SK-N-SH (cell line): ENCODE measurements at regions not wholly inside any gene's neighbourhood (a gene's known extent, or its start where the extent isn't known, plus 50 kb on each side); places are given as distances from the start of the nearest gene placed in this dataset.
A peak's percentile ranks its signal among the peaks of the same experiment; 100 is the strongest.

Experiments used
- CTCF ChIA-PET: fragments of 300-600, 350-600 bp; formaldehyde crosslinking; extraction: SDS; loops from one replicate; lab custom pipeline; 2021; lab: Yijun Ruan, JAX
- POLR2A ChIA-PET: fragments of 350-600 bp; sonication (Branson Sonifier 250); formaldehyde crosslinking; extraction: SDS; loops from one replicate; lab custom pipeline; 2020; ENCODE audit warnings: antibody characterized with exemption, inconsistent platforms; lab: Yijun Ruan, JAX
- DNase-seq: peaks from one replicate; pipeline ENCODE4 v3.0.0; 2012
- H2AFZ ChIP-seq: fragments of 200-600 bp; sonication (generic); 2 replicates; pipeline ENCODE4 v1.8.1; 2016; ENCODE audit warnings: antibody characterized with exemption, mild to moderate bottlenecking, low read depth
- H3F3A ChIP-seq: fragments of 200-600 bp; sonication (generic); replicated peaks from 2 replicates; pipeline ENCODE3; 2016; ENCODE audit warnings: antibody characterized with exemption, mild to moderate bottlenecking; ENCODE audit not compliant: insufficient read depth
- H3K27ac ChIP-seq, 2 experiments: fragments of 200-500 bp in 1 of 2; fragments of 200-600 bp in 1 of 2; sonication (Bioruptor generic) in 1 of 2; sonication (generic), shearing (Covaris generic) in 1 of 2; 2 replicates each; pipeline versions ENCODE4 v1.5.1 to v1.6.1; 2014 to 2016; ENCODE audit warnings: low read depth in 2 of 2, inconsistent platforms in 1 of 2, low read length in 1 of 2, mild to moderate bottlenecking in 1 of 2, mixed read lengths in 1 of 2
- H3K27me3 ChIP-seq: fragments of 200-600 bp; sonication (generic), shearing (Covaris generic); 2 replicates; pipeline ENCODE4 v1.6.1; 2016; ENCODE audit warnings: mixed run types; ENCODE audit not compliant: insufficient read depth
- H3K36me3 ChIP-seq, 2 experiments: fragments of 200-500 bp in 1 of 2; fragments of 200-600 bp in 1 of 2; sonication (Bioruptor generic) in 1 of 2; sonication (generic) in 1 of 2; replicated peaks in 1 of 2; 2 replicates each; pipeline versions ENCODE3 to v1.5.1; 2014 to 2016; ENCODE audit warnings: low read length in 1 of 2, mild to moderate bottlenecking in 1 of 2; ENCODE audit not compliant: insufficient read depth in 2 of 2, control insufficient read depth in 1 of 2
- H3K4me1 ChIP-seq, 2 experiments: fragments of 200-500 bp in 1 of 2; fragments of 200-600 bp in 1 of 2; sonication (Bioruptor generic) in 1 of 2; sonication (generic), shearing (Covaris generic) in 1 of 2; 2 replicates each; pipeline versions ENCODE4 v1.5.1 to v1.6.1; 2014 to 2016; ENCODE audit warnings: low read depth in 1 of 2, low read length in 1 of 2, mixed run types in 1 of 2; ENCODE audit not compliant: insufficient read depth in 2 of 2, control insufficient read depth in 1 of 2
- H3K4me2 ChIP-seq: fragments of 200-600 bp; sonication (generic), shearing (Covaris generic); 2 replicates; pipeline ENCODE4 v1.6.1; 2017; ENCODE audit warnings: mixed run types
- H3K4me3 ChIP-seq, 2 experiments: fragments of 200-500 bp in 1 of 2; fragments of 200-600 bp in 1 of 2; sonication (Bioruptor generic) in 1 of 2; sonication (generic), shearing (Covaris generic) in 1 of 2; 2 replicates each; pipeline versions ENCODE4 v1.5.1 to v1.8.1; 2014 to 2016; ENCODE audit warnings: low read depth in 2 of 2, inconsistent platforms in 1 of 2, low read length in 1 of 2, mild to moderate bottlenecking in 1 of 2, mixed read lengths in 1 of 2, moderate library complexity in 1 of 2
- H3K79me2 ChIP-seq: fragments of 200-600 bp; sonication (generic); 2 replicates; pipeline ENCODE4 v1.8.1; 2017; ENCODE audit warnings: mild to moderate bottlenecking; ENCODE audit not compliant: insufficient read depth
- H3K9ac ChIP-seq: fragments of 200-600 bp; sonication (generic); 2 replicates; pipeline ENCODE4 v1.6.1; 2017; ENCODE audit warnings: mixed run types
- H3K9me2 ChIP-seq: fragments of 200-600 bp; sonication (generic); 2 replicates; pipeline ENCODE4 v1.6.1; 2017; ENCODE audit warnings: mixed run types
- H3K9me3 ChIP-seq: fragments of 200-600 bp; sonication (generic); 2 replicates; pipeline ENCODE4 v1.6.1; 2017; ENCODE audit warnings: mixed run types, mild to moderate bottlenecking, moderate library complexity
- H4K20me1 ChIP-seq: fragments of 200-600 bp; sonication (generic); 2 replicates; pipeline ENCODE4 v1.6.1; 2017; ENCODE audit warnings: mild to moderate bottlenecking, mixed run types; ENCODE audit not compliant: insufficient read depth
- ELF1 ChIP-seq: IDR thresholded peaks from 2 replicates; pipeline ENCODE4 v1.4.0; 2012
- EP300 ChIP-seq, 2 experiments: IDR thresholded peaks; 2 replicates each; pipeline versions ENCODE4 v1.4.0 to v1.6.1; 2012; ENCODE audit warnings: borderline replicate concordance in 1 of 2, low read depth in 1 of 2, low read length in 1 of 2
- EZH2phosphoT487 ChIP-seq: fragments of 200-600 bp; sonication (generic); IDR thresholded peaks from 2 replicates; pipeline ENCODE4 v1.6.1; 2017; ENCODE audit warnings: low read depth, mixed run types, mild to moderate bottlenecking, antibody characterized with exemption, moderate library complexity, borderline replicate concordance
- FOSL2 ChIP-seq: IDR thresholded peaks from 2 replicates; pipeline ENCODE4 v1.4.0; 2012; ENCODE audit warnings: low read depth, mild to moderate bottlenecking, moderate library complexity, borderline replicate concordance
- FOXJ3 ChIP-seq: sonication (generic); formaldehyde crosslinking; IDR thresholded peaks from 2 replicates; pipeline ENCODE4 v1.5.1; 2020; ENCODE audit warnings: mild to moderate bottlenecking, missing genetic modification reagents
- GABPA ChIP-seq: IDR thresholded peaks from 2 replicates; pipeline ENCODE4 v1.4.0; 2012; ENCODE audit warnings: low read depth, mild to moderate bottlenecking
- GATA2 ChIP-seq: sonication (generic); formaldehyde crosslinking; IDR thresholded peaks from 2 replicates; pipeline ENCODE4 v1.5.0; 2020; ENCODE audit warnings: mild to moderate bottlenecking, missing genetic modification reagents
- IRF3 ChIP-seq: fragments of 150-350 bp; IDR thresholded peaks from 2 replicates; pipeline ENCODE4 v1.6.1; 2016; ENCODE audit warnings: mild to moderate bottlenecking, low read depth, low read length
- MEF2A ChIP-seq: IDR thresholded peaks from 2 replicates; pipeline ENCODE4 v1.4.0; 2012; ENCODE audit warnings: low read depth, borderline replicate concordance
- MXI1 ChIP-seq: IDR thresholded peaks from 2 replicates; pipeline ENCODE4 v1.6.1; 2012; ENCODE audit warnings: mild to moderate bottlenecking, low read depth, low read length, improper control_type of control experiment
- NFIC ChIP-seq: IDR thresholded peaks from 2 replicates; pipeline ENCODE4 v1.4.0; 2012; ENCODE audit warnings: borderline replicate concordance
- NRF1 ChIP-seq: IDR thresholded peaks from 2 replicates; pipeline ENCODE4 v1.6.1; 2012; ENCODE audit warnings: low read depth, mild to moderate bottlenecking, low read length
- POLR2AphosphoS5 ChIP-seq: IDR thresholded peaks from 2 replicates; pipeline ENCODE4 v1.6.1; 2012; ENCODE audit warnings: low read depth, low read length
- RCOR1 ChIP-seq: fragments of 150-350 bp; IDR thresholded peaks from 2 replicates; pipeline ENCODE4 v1.6.1; 2017; ENCODE audit warnings: antibody characterized with exemption, low read length
- REST ChIP-seq: IDR thresholded peaks from 2 replicates; pipeline ENCODE4 v1.6.1; 2012; ENCODE audit warnings: mild to moderate bottlenecking, low read depth, low read length, moderate library complexity
- RFX5 ChIP-seq: IDR thresholded peaks from 2 replicates; pipeline ENCODE4 v1.6.1; 2012; ENCODE audit warnings: mild to moderate bottlenecking, improper control_type of control experiment, low read length
- RXRA ChIP-seq: IDR thresholded peaks from 2 replicates; pipeline ENCODE4 v1.4.0; 2012; ENCODE audit warnings: low read depth, mild to moderate bottlenecking, borderline replicate concordance
- SMC3 ChIP-seq: IDR thresholded peaks from 2 replicates; pipeline ENCODE4 v1.6.1; 2012; ENCODE audit warnings: low read depth, low read length, improper control_type of control experiment
- YY1 ChIP-seq: IDR thresholded peaks from 2 replicates; pipeline ENCODE4 v1.4.0; 2012; ENCODE audit warnings: low read depth, mild to moderate bottlenecking
- WGBS: methylation state at CpG from one replicate; pipeline ENCODE4 v1.1.6; 2017; ENCODE audit warnings: low lambda C conversion rate; 5-methylcytosine and 5-hydroxymethylcytosine counted together

- no peak for DNase-seq
- Histone ChIP-seq H3F3A (peaks cover 3% of the 10 kb centered on the region), H3K9me2 (no peaks in the 10 kb centered on the region), H3K4me3 (no peak overlapping the region)
- POLR2A ChIA-PET, result no interaction called here
- TF ChIP-seq SMC3 (no peak), NRF1 (no peak), IRF3 (no peak), RCOR1 (no peak), GABPA (no peak), RFX5 (no peak), MXI1 (no peak), YY1 (no peak), EZH2phosphoT487 (no peak), FOSL2 (no peak), REST (no peak), NFIC (no peak), FOXJ3 (CRISPR knock-in tag) (no peak), MEF2A (no peak), POLR2AphosphoS5 (no peak)
- TF ChIP-seq, all 33 proteins: peak for 0
- no peaks in the 10 kb centered on the region for H3K36me3 ChIP-seq
- H3K9me3 ChIP-seq, result no peaks in the 10 kb centered on the region
- no peaks in the 10 kb centered on the region for H3K27me3 ChIP-seq
- CTCF ChIA-PET, result interaction anchor here (1.3 kb wide), 1 partner anchor 13 kb away, joined by 3 read pairs; no protein-coding TSS in a partner anchor
- no peak overlapping the region for H3K9ac ChIP-seq
- H3K79me2 ChIP-seq, result no peaks in the 10 kb centered on the region
- no peak overlapping the region for H3K4me2 ChIP-seq
- WGBS, result 68% methylated on average over 2 of the region's 2 CpGs
- H4K20me1 ChIP-seq, result no peaks in the 10 kb centered on the region
- H2AFZ ChIP-seq, result peak overlapping the region; percentile 54; the same call in 1 of the 2 replicates
- no peaks in the 10 kb centered on the region for H3K4me1 ChIP-seq
- H3K27ac ChIP-seq, result no peak overlapping the region
Measured at GRCh38 chr18:29063346-29063745, 886.4 kb upstream of the CDH2 start.

GRCh38 chr18:29062921-29063320 lies 886.0 kb upstream of the CDH2 start:
- POLR2A ChIA-PET, result no interaction called here

More at GRCh38 chr18:29062921-29063320, 886.0 kb upstream of the CDH2 start:
- Histone ChIP-seq H2AFZ (peak overlapping the region; percentile 54; the same call in 1 of the 2 replicates), H3K4me3 (no peak overlapping the region), H3K79me2 (no peaks in the 10 kb centered on the region), H3K9me2 (no peaks in the 10 kb centered on the region), H4K20me1 (no peaks in the 10 kb centered on the region), H3K36me3 (no peaks in the 10 kb centered on the region), H3K27ac (no peak overlapping the region), H3K9me3 (no peaks in the 10 kb centered on the region), H3K4me2 (no peak overlapping the region), H3F3A (peaks cover 3% of the 10 kb centered on the region), H3K27me3 (no peaks in the 10 kb centered on the region), H3K4me1 (no peaks in the 10 kb centered on the region), H3K9ac (no peak overlapping the region)
- no peak for TF ChIP-seq GATA2 (CRISPR knock-in tag)
- TF ChIP-seq NFIC, result no peak
- no peak for TF ChIP-seq IRF3
- no peak for TF ChIP-seq POLR2AphosphoS5
- TF ChIP-seq REST, result no peak
- no peak for TF ChIP-seq EP300 (IDR thresholded peaks at IDR 0.05; ENCODE audit: borderline replicate concordance in 1 of 2, low read depth in 1 of 2, low read length in 1 of 2)
- TF ChIP-seq RXRA, result no peak
- TF ChIP-seq RCOR1, result no peak
- TF ChIP-seq ELF1, result no peak
- CTCF ChIA-PET, result interaction anchor here (1.3 kb wide), 1 partner anchor 14 kb away, joined by 3 read pairs; no protein-coding TSS in a partner anchor
- DNase-seq, result no peak
